ENCODE measurements at regions not wholly inside any gene's neighbourhood (a gene's known extent, or its start where the extent isn't known, plus 50 kb on each side); places are given as distances from the start of the nearest gene placed in this dataset.

DNA sequence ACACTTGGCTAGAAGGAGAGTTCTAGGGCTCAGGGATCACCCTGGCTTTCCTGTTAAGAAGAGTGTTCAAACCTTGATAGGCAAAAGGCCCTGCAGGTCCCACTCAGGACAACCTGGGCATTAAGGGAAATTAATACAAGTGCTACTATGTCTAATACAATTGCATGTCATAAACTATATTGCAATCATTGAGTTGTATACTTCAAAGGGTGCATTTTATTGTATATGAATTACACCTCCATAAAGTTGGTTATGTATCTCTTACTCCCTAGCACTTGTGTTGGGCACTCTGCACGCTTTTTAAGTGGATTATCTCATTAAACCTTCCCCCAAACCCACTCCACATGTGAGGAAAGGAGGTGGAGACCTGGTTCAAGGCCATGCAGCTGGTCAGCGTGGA is 172.1 kb upstream of the GLI2 start:
- Histone ChIP-seq H3K4me1 (ENCODE audit: insufficient read depth, low read length) (peaks cover 62% of the 10 kb centered on the region), H3K79me2 (ENCODE audit: insufficient read depth, low read length) (no peaks in the 10 kb centered on the region), H4K20me1 (ENCODE audit: insufficient read depth, low read length) (peaks cover 6% of the 10 kb centered on the region; the same call in 1 of the 2 replicates), H3K9ac (ENCODE audit: insufficient read depth, low read depth, low read length) (no peak overlapping the region), H2AFZ (ENCODE audit: low read length) (no peak overlapping the region), H3K27ac (ENCODE audit: extremely low read length, insufficient read depth, low read length) (no peak overlapping the region), H3K27me3 (ENCODE audit: control insufficient read depth in 1 of 2, insufficient read depth in 2 of 2, low read length in 2 of 2) (peaks cover 42 to 88% of the 10 kb centered on the region in 2 experiments), H3K36me3 (replicated peaks in 1 of 2; ENCODE audit: control insufficient read depth in 1 of 2, insufficient read depth in 2 of 2, low read length in 2 of 2) (no peaks in the 10 kb centered on the region), H3K4me2 (ENCODE audit: low read depth, low read length) (peak overlapping the region; percentile 59; the same call in 1 of the 2 replicates), H3K9me3 (ENCODE audit: low read length) (no peaks in the 10 kb centered on the region), H3K4me3 (replicated peaks in 1 of 3; ENCODE audit: insufficient read depth in 1 of 3, low read depth in 2 of 3, low read length in 3 of 3) (no peak overlapping the region)
- no peak for ATAC-seq
- intact Hi-C loops (cut with micrococcal nuclease; ENCODE audit: unreplicated experiment) = loop anchor here (1.0 to 10.0 kb wide), 3 partner anchors 9 to 309 kb away; partner anchors contain the start of gene RALB
- CTCF ChIA-PET (ENCODE audit: low intra/inter-chr PET ratio, low total read pairs) = no interaction called here
- POLR2A ChIA-PET = interaction anchor here (1.4 kb wide), 1 partner anchor 17 kb away, joined by 4 read pairs; no protein-coding TSS in a partner anchor
- TF ChIP-seq FOXC1 (CRISPR knock-in tag; IDR thresholded peaks at IDR 0.05; ENCODE audit: borderline replicate concordance) = 0 out of 2 replicates have a peak, but pooled peaks have one; percentile 51
- TF ChIP-seq CEBPB (IDR thresholded peaks at IDR 0.05; ENCODE audit: borderline replicate concordance, low read depth, low read length) = no peak
- FAIRE-seq = no peak
- in situ Hi-C loops (cut with HindIII; ENCODE audit: extremely low pct_ligation_motif_present, low pct_unique_long_range_greater_than_20kb) = no loop called here
- WGBS (ENCODE audit: low lambda C conversion rate) = 22% methylated on average over 2 of the region's 2 CpGs
- no TSS peak for BruUV-seq (replicated peaks)
- no peak for DNase-seq (ENCODE audit: low spot score)

DNA sequence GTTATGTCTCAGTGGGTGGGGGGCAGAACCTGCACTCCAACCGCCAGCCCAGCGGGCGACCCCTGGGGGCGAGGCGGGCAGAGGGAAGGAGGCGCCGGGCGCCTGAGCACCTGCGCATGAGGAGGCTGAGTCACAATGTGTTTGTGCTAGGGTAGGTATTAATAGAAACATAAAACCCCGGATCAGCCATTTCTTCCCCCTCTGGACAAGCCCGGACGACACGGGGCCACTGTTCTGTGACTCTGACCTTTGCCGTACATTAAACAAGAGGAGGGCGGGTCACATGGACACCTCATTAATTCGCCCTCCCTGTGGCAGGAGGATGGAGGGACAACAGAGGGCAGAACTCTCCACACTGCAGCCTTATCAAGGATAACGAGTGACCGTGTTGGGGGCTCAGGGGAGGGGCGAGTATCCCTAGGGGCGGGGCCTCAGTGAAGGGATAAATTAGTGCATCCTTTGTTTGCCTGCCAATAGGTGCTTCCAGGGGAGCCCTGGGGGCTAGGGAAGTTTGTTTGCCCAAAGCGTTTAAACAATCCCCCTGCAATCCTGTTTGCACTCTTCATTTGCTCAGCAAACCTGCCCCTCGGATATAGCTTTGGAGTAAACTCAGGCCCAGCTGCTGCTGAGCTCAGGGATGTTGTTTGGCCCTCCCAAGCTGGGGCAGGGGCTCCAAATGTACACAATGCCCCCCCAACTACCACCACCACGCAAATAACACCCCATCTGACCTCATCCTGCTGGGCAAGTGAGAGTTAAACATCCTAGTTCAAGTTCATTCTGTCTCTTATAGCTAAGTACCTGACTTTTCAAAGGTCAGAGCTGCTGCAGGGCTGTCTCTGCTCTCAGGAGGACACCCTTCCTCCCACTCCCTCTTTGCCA is 171.2 kb upstream of the GLI2 start:
- FAIRE-seq (peak; percentile 90), ATAC-seq (peak; percentile 82), DNase-seq (ENCODE audit: low spot score) (peak; percentile 92)
- Histone ChIP-seq H3K4me1 (ENCODE audit: insufficient read depth, low read length) (peaks cover 54% of the 10 kb centered on the region), H3K4me3 (replicated peaks in 1 of 3; ENCODE audit: insufficient read depth in 1 of 3, low read depth in 2 of 3, low read length in 3 of 3) (peak overlapping the region in 1 of 3 experiments; percentile 7; a peak in 1 of 6 replicates), H3K27me3 (ENCODE audit: control insufficient read depth in 1 of 2, insufficient read depth in 2 of 2, low read length in 2 of 2) (peaks cover 44 to 88% of the 10 kb centered on the region in 2 experiments), H3K27ac (ENCODE audit: extremely low read length, insufficient read depth, low read length) (no peak overlapping the region), H2AFZ (ENCODE audit: low read length) (no peak overlapping the region), H3K9ac (ENCODE audit: insufficient read depth, low read depth, low read length) (no peak overlapping the region), H3K9me3 (ENCODE audit: low read length) (no peaks in the 10 kb centered on the region), H3K4me2 (ENCODE audit: low read depth, low read length) (peak overlapping the region; percentile 59), H3K36me3 (replicated peaks in 1 of 2; ENCODE audit: control insufficient read depth in 1 of 2, insufficient read depth in 2 of 2, low read length in 2 of 2) (no peaks in the 10 kb centered on the region), H4K20me1 (ENCODE audit: insufficient read depth, low read length) (peaks cover 6% of the 10 kb centered on the region; the same call in 1 of the 2 replicates), H3K79me2 (ENCODE audit: insufficient read depth, low read length) (no peaks in the 10 kb centered on the region)
- WGBS (ENCODE audit: low lambda C conversion rate) = 5% methylated on average over 20 of the region's 23 CpGs
- no TSS peak for BruUV-seq (replicated peaks)
- ChIA-PET POLR2A (interaction anchor here (0.8 to 1.4 kb wide), 9 partner anchors 11 to 221 kb away, joined by 3 to 11 read pairs (median 3); no protein-coding TSS in a partner anchor), CTCF (ENCODE audit: low intra/inter-chr PET ratio, low total read pairs) (no interaction called here)
- in situ Hi-C loops (cut with HindIII; ENCODE audit: extremely low pct_ligation_motif_present, low pct_unique_long_range_greater_than_20kb) (no loop called here), intact Hi-C loops (cut with micrococcal nuclease; ENCODE audit: unreplicated experiment) (loop anchor here (1.0 to 10.0 kb wide), 3 partner anchors 10 to 310 kb away; partner anchors contain the start of gene RALB)
- TF ChIP-seq NAIF1 (CRISPR knock-in tag; IDR thresholded peaks at IDR 0.05; ENCODE audit: borderline replicate concordance) (no peak), ZNF44 (CRISPR knock-in tag; IDR thresholded peaks at IDR 0.05) (peak; percentile 48; the same call in 1 of the 2 replicates), ZSCAN30 (CRISPR knock-in tag; IDR thresholded peaks at IDR 0.05) (peak; percentile 53; the same call in 1 of the 2 replicates), NCOA1 (CRISPR knock-in tag; IDR thresholded peaks at IDR 0.05) (peak; percentile 80; the same call in 1 of the 2 replicates), DMAP1 (CRISPR knock-in tag; IDR thresholded peaks at IDR 0.05) (no peak; the same call in 1 of the 2 replicates), RCOR2 (CRISPR knock-in tag; IDR thresholded peaks at IDR 0.05) (peak; percentile 79; the same call in 1 of the 2 replicates), RBM22 (optimal IDR thresholded peaks at IDR 0.05; ENCODE audit: low read length) (peak; percentile 28), ZBTB7B (CRISPR knock-in tag; IDR thresholded peaks at IDR 0.05) (peak; percentile 99)
- TF ChIP-seq, protein P1, sequence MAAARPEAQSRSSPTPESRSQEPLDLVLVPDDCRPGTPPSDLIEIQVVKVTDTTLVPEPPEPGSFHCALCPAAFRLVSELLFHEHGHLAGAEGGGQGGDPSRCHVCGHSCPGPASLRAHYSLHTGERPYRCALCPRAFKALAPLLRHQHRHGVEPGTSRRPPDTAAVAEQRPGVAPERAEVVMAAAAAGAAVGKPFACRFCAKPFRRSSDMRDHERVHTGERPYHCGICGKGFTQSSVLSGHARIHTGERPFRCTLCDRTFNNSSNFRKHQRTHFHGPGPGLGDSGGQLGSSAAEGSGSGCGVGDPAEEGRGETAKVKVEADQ (CRISPR knock-in tag; IDR thresholded peaks at IDR 0.05; ENCODE audit: borderline replicate concordance) = peak; percentile 85; the same call in 1 of the 2 replicates
- TF ChIP-seq, protein P2, sequence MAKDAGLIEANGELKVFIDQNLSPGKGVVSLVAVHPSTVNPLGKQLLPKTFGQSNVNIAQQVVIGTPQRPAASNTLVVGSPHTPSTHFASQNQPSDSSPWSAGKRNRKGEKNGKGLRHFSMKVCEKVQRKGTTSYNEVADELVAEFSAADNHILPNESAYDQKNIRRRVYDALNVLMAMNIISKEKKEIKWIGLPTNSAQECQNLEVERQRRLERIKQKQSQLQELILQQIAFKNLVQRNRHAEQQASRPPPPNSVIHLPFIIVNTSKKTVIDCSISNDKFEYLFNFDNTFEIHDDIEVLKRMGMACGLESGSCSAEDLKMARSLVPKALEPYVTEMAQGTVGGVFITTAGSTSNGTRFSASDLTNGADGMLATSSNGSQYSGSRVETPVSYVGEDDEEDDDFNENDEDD (CRISPR knock-in tag; IDR thresholded peaks at IDR 0.05; ENCODE audit: borderline replicate concordance) = 0 out of 2 replicates have a peak, but pooled peaks have one; percentile 24
- TF ChIP-seq, protein P3, sequence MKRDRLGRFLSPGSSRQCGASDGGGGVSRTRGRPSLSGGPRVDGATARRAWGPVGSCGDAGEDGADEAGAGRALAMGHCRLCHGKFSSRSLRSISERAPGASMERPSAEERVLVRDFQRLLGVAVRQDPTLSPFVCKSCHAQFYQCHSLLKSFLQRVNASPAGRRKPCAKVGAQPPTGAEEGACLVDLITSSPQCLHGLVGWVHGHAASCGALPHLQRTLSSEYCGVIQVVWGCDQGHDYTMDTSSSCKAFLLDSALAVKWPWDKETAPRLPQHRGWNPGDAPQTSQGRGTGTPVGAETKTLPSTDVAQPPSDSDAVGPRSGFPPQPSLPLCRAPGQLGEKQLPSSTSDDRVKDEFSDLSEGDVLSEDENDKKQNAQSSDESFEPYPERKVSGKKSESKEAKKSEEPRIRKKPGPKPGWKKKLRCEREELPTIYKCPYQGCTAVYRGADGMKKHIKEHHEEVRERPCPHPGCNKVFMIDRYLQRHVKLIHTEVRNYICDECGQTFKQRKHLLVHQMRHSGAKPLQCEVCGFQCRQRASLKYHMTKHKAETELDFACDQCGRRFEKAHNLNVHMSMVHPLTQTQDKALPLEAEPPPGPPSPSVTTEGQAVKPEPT (CRISPR knock-in tag; IDR thresholded peaks at IDR 0.05; ENCODE audit: low read depth) = 0 out of 2 replicates have a peak, but pooled peaks have one; percentile 62
